Hepatocyte (in vitro differentiated cells): ENCODE measurements at regions not wholly inside any gene's neighbourhood (a gene's known extent, or its start where the extent isn't known, plus 50 kb on each side); places are given as distances from the start of the nearest gene placed in this dataset.

ENCODE experiments used
- DNase-seq: peaks from one replicate; pipeline ENCODE4 v3.0.0-alpha.2; 2016; ENCODE audit warnings: low spot score
- H2AFZ ChIP-seq: fragments of 200-600 bp; sonication (generic); 2 replicates; pipeline ENCODE4 v1.6.0; 2016; ENCODE audit warnings: antibody characterized with exemption, mild to moderate bottlenecking
- H3K27ac ChIP-seq: fragments of 200-600 bp; sonication (generic); 2 replicates; pipeline ENCODE4 v1.5.1; 2016; ENCODE audit warnings: mild to moderate bottlenecking
- H3K27me3 ChIP-seq: fragments of 200-600 bp; sonication (generic); 2 replicates; pipeline ENCODE4 v1.6.1; 2016
- H3K36me3 ChIP-seq: fragments of 200-600 bp; sonication (generic); replicated peaks from 2 replicates; pipeline ENCODE4 v1.5.1; 2016; ENCODE audit warnings: low read depth; ENCODE audit not compliant: insufficient read depth
- H3K4me1 ChIP-seq: fragments of 200-600 bp; sonication (generic); 2 replicates; pipeline ENCODE4 v1.5.1; 2016; ENCODE audit warnings: mild to moderate bottlenecking, moderate library complexity; ENCODE audit not compliant: insufficient read depth
- H3K4me2 ChIP-seq: fragments of 200-600 bp; sonication (generic); 2 replicates; pipeline ENCODE4 v1.6.0; 2016
- H3K4me3 ChIP-seq: fragments of 200-600 bp; sonication (generic); 2 replicates; pipeline ENCODE4 v1.5.1; 2016; ENCODE audit warnings: mild to moderate bottlenecking
- H3K79me2 ChIP-seq: fragments of 200-600 bp; sonication (generic); 2 replicates; pipeline ENCODE4 v1.6.0; 2017; ENCODE audit warnings: mild to moderate bottlenecking
- H3K9me2 ChIP-seq: fragments of 200-600 bp; sonication (generic); replicated peaks from 2 replicates; pipeline ENCODE4 v1.6.0; 2017; ENCODE audit warnings: mild to moderate bottlenecking; ENCODE audit not compliant: insufficient read depth
- H3K9me3 ChIP-seq: fragments of 200-600 bp; sonication (generic); 2 replicates; pipeline ENCODE4 v1.5.1; 2016; ENCODE audit warnings: low read depth, mild to moderate bottlenecking
- H4K20me1 ChIP-seq: fragments of 200-600 bp; sonication (generic); 2 replicates; pipeline ENCODE4 v1.6.0; 2016; ENCODE audit warnings: mild to moderate bottlenecking; ENCODE audit not compliant: insufficient read depth, poor library complexity, severe bottlenecking
- CTCF ChIP-seq: fragments of 200-600 bp; sonication (generic); IDR thresholded peaks from 2 replicates; pipeline ENCODE4 v1.5.1; 2016; ENCODE audit warnings: antibody characterized with exemption, mild to moderate bottlenecking; ENCODE audit not compliant: poor library complexity
- EZH2 ChIP-seq: fragments of 200-600 bp; sonication (generic); IDR thresholded peaks from 2 replicates; pipeline ENCODE4 v1.6.1; 2016; ENCODE audit warnings: antibody characterized with exemption, mild to moderate bottlenecking, borderline replicate concordance
- EZH2phosphoT487 ChIP-seq: fragments of 200-600 bp; sonication (generic); IDR thresholded peaks from one replicate; pipeline ENCODE4 v1.6.1; 2018; ENCODE audit warnings: antibody characterized with exemption, mild to moderate bottlenecking, low read depth, moderate library complexity; ENCODE audit not compliant: unreplicated experiment, severe bottlenecking
- WGBS: methylation state at CpG from one replicate; pipeline ENCODE4 v1.1.6; 2016; ENCODE audit warnings: low lambda C conversion rate; ENCODE audit errors: missing lambda C conversion rate; 5-methylcytosine and 5-hydroxymethylcytosine counted together

DNA sequence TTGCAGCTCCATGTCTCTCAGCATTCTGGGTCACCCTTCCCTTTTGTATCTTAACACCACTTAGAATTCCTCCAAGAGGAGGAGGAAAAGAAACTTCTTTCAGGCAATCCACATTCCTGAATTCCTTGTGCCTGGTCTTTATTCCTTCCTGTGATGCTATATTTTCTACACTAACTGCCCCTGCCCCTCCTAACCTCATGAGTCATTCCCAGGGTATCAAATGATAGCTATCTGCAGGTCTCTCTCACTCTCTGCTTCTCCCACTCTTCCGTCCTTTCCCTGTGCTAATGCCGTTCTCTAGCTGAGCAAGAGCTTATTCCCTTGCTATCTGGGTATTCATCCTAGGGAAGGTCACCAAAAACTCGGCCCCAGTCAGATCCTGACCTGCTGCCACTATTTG, 395.0 kb upstream of the TCF4 start:
- Histone ChIP-seq H2AFZ (no peak overlapping the region), H3K27me3 (no peaks in the 10 kb centered on the region), H3K9me3 (no peaks in the 10 kb centered on the region), H3K4me1 (no peaks in the 10 kb centered on the region), H3K27ac (no peak overlapping the region), H3K4me2 (no peak overlapping the region), H4K20me1 (no peaks in the 10 kb centered on the region), H3K4me3 (no peak overlapping the region), H3K9me2 (no peaks in the 10 kb centered on the region), H3K36me3 (no peaks in the 10 kb centered on the region), H3K79me2 (no peaks in the 10 kb centered on the region)
- WGBS, result 58% methylated on average over 3 of the region's 3 CpGs
- no peak for DNase-seq
- TF ChIP-seq CTCF (no peak), EZH2phosphoT487 (no peak), EZH2 (no peak)

GRCh38 chr18:55981712-55982475, 393.9 kb upstream of the TCF4 start:
- H3K9me2 ChIP-seq, result no peaks in the 10 kb centered on the region
- no peak overlapping the region for H2AFZ ChIP-seq
- 94% methylated on average over 6 of the region's 6 CpGs for WGBS
- H3K4me2 ChIP-seq, result no peak overlapping the region
- no peak overlapping the region for H3K4me3 ChIP-seq
- DNase-seq, result no peak
- H3K4me1 ChIP-seq, result no peaks in the 10 kb centered on the region
- no peaks in the 10 kb centered on the region for H4K20me1 ChIP-seq
- no peak overlapping the region for H3K27ac ChIP-seq
- no peak for TF ChIP-seq CTCF
- no peak for TF ChIP-seq EZH2
- no peaks in the 10 kb centered on the region for H3K27me3 ChIP-seq
- no peaks in the 10 kb centered on the region for H3K79me2 ChIP-seq
- H3K9me3 ChIP-seq, result no peaks in the 10 kb centered on the region
- no peaks in the 10 kb centered on the region for H3K36me3 ChIP-seq

DNA sequence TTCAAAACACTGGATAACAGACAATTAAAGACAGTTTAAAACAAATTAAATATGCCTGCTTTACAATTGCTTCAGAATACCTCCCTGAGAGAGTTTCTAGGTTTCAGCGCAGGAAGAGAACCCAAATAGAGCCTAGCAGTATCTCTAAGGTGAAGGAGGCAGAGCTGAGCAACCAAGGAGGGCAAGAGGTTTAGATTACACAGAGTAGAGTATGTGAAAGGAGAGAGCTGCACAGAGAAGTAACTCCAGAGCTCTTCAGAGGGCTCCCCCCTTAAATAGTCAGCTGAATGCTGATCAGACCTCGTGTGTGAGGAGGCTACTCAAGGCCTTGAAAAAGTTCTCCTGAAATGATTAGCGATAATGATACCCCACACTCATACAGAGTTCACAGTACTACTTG, 386.5 kb upstream of the TCF4 start:
- Histone ChIP-seq H3K36me3 (no peaks in the 10 kb centered on the region), H3K27me3 (no peaks in the 10 kb centered on the region), H3K4me2 (no peak overlapping the region), H3K4me1 (no peaks in the 10 kb centered on the region), H4K20me1 (no peaks in the 10 kb centered on the region), H3K9me2 (no peaks in the 10 kb centered on the region), H3K27ac (no peak overlapping the region), H2AFZ (no peak overlapping the region), H3K79me2 (no peaks in the 10 kb centered on the region), H3K9me3 (no peaks in the 10 kb centered on the region), H3K4me3 (no peak overlapping the region)
- DNase-seq, result no peak
- TF ChIP-seq CTCF (no peak), EZH2 (no peak), EZH2phosphoT487 (no peak)
- 87% methylated on average over 3 of the region's 3 CpGs for WGBS

GRCh38 chr18:55968550-55968949, 380.6 kb upstream of the TCF4 start:
- H3K9me3 ChIP-seq, result no peaks in the 10 kb centered on the region
- no peak for TF ChIP-seq EZH2phosphoT487
- no peak for TF ChIP-seq EZH2
- TF ChIP-seq CTCF, result no peak
- H3K36me3 ChIP-seq, result no peaks in the 10 kb centered on the region
- no peak overlapping the region for H3K4me3 ChIP-seq
- no peaks in the 10 kb centered on the region for H4K20me1 ChIP-seq
- 93% methylated on average over 3 of the region's 3 CpGs for WGBS
- no peaks in the 10 kb centered on the region for H3K4me1 ChIP-seq
- no peak overlapping the region for H3K4me2 ChIP-seq
- no peak overlapping the region for H2AFZ ChIP-seq
- H3K9me2 ChIP-seq, result no peaks in the 10 kb centered on the region
- no peaks in the 10 kb centered on the region for H3K79me2 ChIP-seq
- no peaks in the 10 kb centered on the region for H3K27me3 ChIP-seq
- DNase-seq, result no peak
- no peak overlapping the region for H3K27ac ChIP-seq
